ENCODE measurements at regions not wholly inside any gene's neighbourhood (a gene's known extent, or its start where the extent isn't known, plus 50 kb on each side); places are given as distances from the start of the nearest gene placed in this dataset.

DNA sequence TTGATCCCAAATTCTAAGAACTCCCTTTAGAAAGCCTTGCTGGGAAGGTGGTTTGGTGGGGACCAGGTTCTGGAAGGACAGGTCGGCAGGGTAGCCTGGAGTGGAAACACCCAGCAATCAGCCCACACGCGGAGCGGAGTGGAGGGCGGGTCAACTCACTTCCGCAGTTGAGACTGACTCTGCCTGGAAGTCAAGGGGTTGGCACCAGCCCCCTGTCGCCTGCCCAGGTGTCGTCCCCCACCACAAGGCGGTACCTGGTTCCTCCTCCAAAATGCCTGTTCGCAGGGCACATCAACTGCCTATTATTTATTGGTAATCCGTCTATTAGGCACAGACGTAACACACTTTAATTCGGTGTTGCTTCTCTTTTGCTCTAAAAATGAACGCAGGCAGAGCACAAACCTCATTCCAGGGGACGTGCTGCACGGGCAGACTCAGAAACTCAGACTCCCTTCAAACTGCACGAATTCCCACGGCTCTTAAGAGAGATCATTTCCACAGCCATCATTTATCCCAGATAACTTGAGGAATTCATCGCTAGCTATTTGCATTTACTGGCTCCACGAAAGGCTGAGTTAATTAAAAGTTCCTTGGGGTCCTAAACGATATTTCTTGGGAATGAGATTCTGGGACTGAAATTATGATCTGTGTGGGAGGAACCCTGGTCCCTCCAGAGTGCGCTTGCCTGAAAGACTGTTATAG lies 248.2 kb upstream of the PPP2R2D start:
- no peaks in the 10 kb centered on the region for H3K79me1 ChIP-seq (replicated peaks; ENCODE audit: low read length, poor library complexity, severe bottlenecking)
- DNase-seq, result no peak
- no peak overlapping the region for H2BK5ac ChIP-seq (ENCODE audit: low read depth, low read length, poor library complexity, severe bottlenecking)
- no peak overlapping the region for H3K4me3 ChIP-seq (ENCODE audit: insufficient read depth in 1 of 2, low read depth in 1 of 2, low read length in 2 of 2)
- H2AK5ac ChIP-seq (ENCODE audit: low read length, severe bottlenecking), result no peak overlapping the region
- H3K4me2 ChIP-seq (ENCODE audit: low read length, poor library complexity, severe bottlenecking), result no peak overlapping the region
- H3K4ac ChIP-seq (ENCODE audit: low read depth in 1 of 2, low read length in 2 of 2), result no peak overlapping the region
- 73% methylated on average over 22 of the region's 22 CpGs for whole genome bisulfite sequencing
- peaks cover 4% of the 10 kb centered on the region for H3K4me1 ChIP-seq (ENCODE audit: control insufficient read depth, insufficient read depth, low read depth, low read length)
- H2AFZ ChIP-seq (ENCODE audit: low read depth, low read length), result no peak overlapping the region
- peaks cover 0 to 5% of the 10 kb centered on the region in 2 experiments for H3K27me3 ChIP-seq (ENCODE audit: control insufficient read depth in 1 of 2, insufficient read depth in 1 of 2, low read length in 2 of 2)
- no peak overlapping the region for H3K18ac ChIP-seq (ENCODE audit: low read depth in 1 of 2, low read length in 2 of 2)
- H3K9ac ChIP-seq (ENCODE audit: low read length), result no peak overlapping the region
- no peak overlapping the region for H2BK15ac ChIP-seq (ENCODE audit: low read depth, poor library complexity, severe bottlenecking)
- no peak overlapping the region for H2BK12ac ChIP-seq (ENCODE audit: low read length in 2 of 2)
- H3K23ac ChIP-seq (ENCODE audit: low read length in 2 of 2), result no peak overlapping the region
- no peak overlapping the region for H3K27ac ChIP-seq (ENCODE audit: low read length, poor library complexity, severe bottlenecking)
- no peaks in the 10 kb centered on the region for H3K9me3 ChIP-seq (ENCODE audit: control insufficient read depth, low read length)
- no peak overlapping the region for H4K91ac ChIP-seq (ENCODE audit: low read length)
- no peak overlapping the region for H2BK120ac ChIP-seq (ENCODE audit: low read depth, low read length)
- no peak overlapping the region for H4K8ac ChIP-seq (ENCODE audit: low read length)
- H3K36me3 ChIP-seq (ENCODE audit: control insufficient read depth in 1 of 2, insufficient read depth in 2 of 2, low read depth in 1 of 2, low read length in 2 of 2), result no peaks in the 10 kb centered on the region
- no peak overlapping the region for H3K14ac ChIP-seq (ENCODE audit: low read length in 2 of 2)

- no peak overlapping the region for H3K9ac ChIP-seq (ENCODE audit: low read length)
- WGBS, result 90% methylated on average over 13 of the region's 14 CpGs
These were observed 247.7 kb upstream of the PPP2R2D start for GRCh38 chr10:131653140-131653539.

DNA sequence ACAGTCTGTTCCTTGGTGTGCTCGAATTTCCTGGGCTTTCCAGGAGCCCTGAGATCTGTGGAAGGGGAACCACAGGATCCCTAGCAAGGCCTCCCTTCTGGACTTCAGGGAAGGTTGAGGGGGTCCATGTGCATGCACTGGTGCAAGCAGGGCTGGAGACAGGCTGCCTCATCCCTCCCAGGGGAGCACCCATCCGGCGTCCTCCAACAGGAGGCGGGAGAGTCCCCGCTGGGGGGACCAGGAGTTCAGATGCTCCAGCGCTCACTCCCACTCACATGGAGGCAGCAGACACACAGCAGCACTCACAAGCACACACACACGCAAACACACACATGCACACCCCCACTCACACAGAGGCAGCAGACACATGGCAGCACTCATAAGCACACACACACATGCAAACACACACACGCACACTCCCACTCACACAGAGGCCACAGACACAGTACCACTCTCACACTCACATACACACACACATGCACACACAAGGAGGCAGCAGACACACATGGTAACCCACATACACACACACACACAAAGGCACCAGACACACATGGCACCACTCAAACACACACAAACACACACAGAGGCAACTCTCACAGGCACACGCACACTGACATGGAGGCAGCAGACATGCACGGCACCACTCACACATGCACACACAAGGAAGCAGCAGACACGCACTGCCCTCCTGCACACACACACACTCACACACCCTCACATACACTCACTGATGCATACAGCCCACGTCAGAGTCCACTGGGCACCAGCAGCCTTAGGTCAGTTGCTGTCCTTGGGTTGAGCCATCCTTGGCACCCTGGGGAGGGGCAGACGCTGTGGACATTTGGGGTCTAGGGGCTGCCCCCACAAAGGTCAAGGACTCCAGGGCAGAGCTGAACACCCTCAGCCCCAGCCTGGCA lies 247.0 kb upstream of the PPP2R2D start:
- Histone ChIP-seq H3K23ac (ENCODE audit: low read length in 2 of 2) (no peak overlapping the region), H3K9ac (ENCODE audit: low read length) (no peak overlapping the region)
- WGBS, result 88% methylated on average over 13 of the region's 13 CpGs

More at GRCh38 chr10:131653140-131653539, 247.7 kb upstream of the PPP2R2D start:
- Histone ChIP-seq H4K8ac (ENCODE audit: low read length) (no peak overlapping the region), H3K4ac (ENCODE audit: low read depth in 1 of 2, low read length in 2 of 2) (no peak overlapping the region), H3K4me3 (ENCODE audit: insufficient read depth in 1 of 2, low read depth in 1 of 2, low read length in 2 of 2) (no peak overlapping the region), H2BK12ac (ENCODE audit: low read length in 2 of 2) (no peak overlapping the region), H3K79me1 (replicated peaks; ENCODE audit: low read length, poor library complexity, severe bottlenecking) (no peaks in the 10 kb centered on the region), H3K27ac (ENCODE audit: low read length, poor library complexity, severe bottlenecking) (no peak overlapping the region), H3K27me3 (ENCODE audit: control insufficient read depth in 1 of 2, insufficient read depth in 1 of 2, low read length in 2 of 2) (peaks cover 0 to 5% of the 10 kb centered on the region in 2 experiments), H2BK120ac (ENCODE audit: low read depth, low read length) (no peak overlapping the region), H4K91ac (ENCODE audit: low read length) (no peak overlapping the region), H2AK5ac (ENCODE audit: low read length, severe bottlenecking) (no peak overlapping the region), H3K4me2 (ENCODE audit: low read length, poor library complexity, severe bottlenecking) (no peak overlapping the region), H3K4me1 (ENCODE audit: control insufficient read depth, insufficient read depth, low read depth, low read length) (peaks cover 4% of the 10 kb centered on the region), H3K9me3 (ENCODE audit: control insufficient read depth, low read length) (no peaks in the 10 kb centered on the region), H3K14ac (ENCODE audit: low read length in 2 of 2) (no peak overlapping the region), H3K36me3 (ENCODE audit: control insufficient read depth in 1 of 2, insufficient read depth in 2 of 2, low read depth in 1 of 2, low read length in 2 of 2) (no peaks in the 10 kb centered on the region), H2BK15ac (ENCODE audit: low read depth, poor library complexity, severe bottlenecking) (no peak overlapping the region), H3K18ac (ENCODE audit: low read depth in 1 of 2, low read length in 2 of 2) (no peak overlapping the region), H3K23ac (ENCODE audit: low read length in 2 of 2) (no peak overlapping the region), H2BK5ac (ENCODE audit: low read depth, low read length, poor library complexity, severe bottlenecking) (no peak overlapping the region), H2AFZ (ENCODE audit: low read depth, low read length) (no peak overlapping the region)
- no peak for DNase-seq

GRCh38 chr10:131654471-131655087 lies 246.2 kb upstream of the PPP2R2D start:
- no peak overlapping the region for H3K27ac ChIP-seq (ENCODE audit: low read length, poor library complexity, severe bottlenecking)
- no peak overlapping the region for H2BK15ac ChIP-seq (ENCODE audit: low read depth, poor library complexity, severe bottlenecking)
- H2BK120ac ChIP-seq (ENCODE audit: low read depth, low read length), result no peak overlapping the region
- H3K18ac ChIP-seq (ENCODE audit: low read depth in 1 of 2, low read length in 2 of 2), result no peak overlapping the region
- no peaks in the 10 kb centered on the region for H3K79me1 ChIP-seq (replicated peaks; ENCODE audit: low read length, poor library complexity, severe bottlenecking)
- no peak for DNase-seq
- H3K9me3 ChIP-seq (ENCODE audit: control insufficient read depth, low read length), result no peaks in the 10 kb centered on the region
- H3K4me1 ChIP-seq (ENCODE audit: control insufficient read depth, insufficient read depth, low read depth, low read length), result peaks cover 4% of the 10 kb centered on the region
- peaks cover 0 to 5% of the 10 kb centered on the region in 2 experiments for H3K27me3 ChIP-seq (ENCODE audit: control insufficient read depth in 1 of 2, insufficient read depth in 1 of 2, low read length in 2 of 2)
- H3K9ac ChIP-seq (ENCODE audit: low read length), result no peak overlapping the region
- no peak overlapping the region for H4K91ac ChIP-seq (ENCODE audit: low read length)
- H3K4ac ChIP-seq (ENCODE audit: low read depth in 1 of 2, low read length in 2 of 2), result no peak overlapping the region
- H3K4me3 ChIP-seq (ENCODE audit: insufficient read depth in 1 of 2, low read depth in 1 of 2, low read length in 2 of 2), result peak overlapping the region in 1 of 2 experiments; percentile 16
- no peak overlapping the region for H2AK5ac ChIP-seq (ENCODE audit: low read length, severe bottlenecking)
- no peak overlapping the region for H4K8ac ChIP-seq (ENCODE audit: low read length)
- no peak overlapping the region for H3K14ac ChIP-seq (ENCODE audit: low read length in 2 of 2)
- H2AFZ ChIP-seq (ENCODE audit: low read depth, low read length), result no peak overlapping the region
- no peak overlapping the region for H2BK12ac ChIP-seq (ENCODE audit: low read length in 2 of 2)
- H3K36me3 ChIP-seq (ENCODE audit: control insufficient read depth in 1 of 2, insufficient read depth in 2 of 2, low read depth in 1 of 2, low read length in 2 of 2), result no peaks in the 10 kb centered on the region
- 86% methylated on average over 21 of the region's 21 CpGs for WGBS
- no peak overlapping the region for H3K23ac ChIP-seq (ENCODE audit: low read length in 2 of 2)
- no peak overlapping the region for H2BK5ac ChIP-seq (ENCODE audit: low read depth, low read length, poor library complexity, severe bottlenecking)
- no peak overlapping the region for H3K4me2 ChIP-seq (ENCODE audit: low read length, poor library complexity, severe bottlenecking)

More for the DNA sequence above, 247.0 kb upstream of the PPP2R2D start:
- Histone ChIP-seq H2AK5ac (ENCODE audit: low read length, severe bottlenecking) (no peak overlapping the region), H3K4me3 (ENCODE audit: insufficient read depth in 1 of 2, low read depth in 1 of 2, low read length in 2 of 2) (no peak overlapping the region), H2BK5ac (ENCODE audit: low read depth, low read length, poor library complexity, severe bottlenecking) (no peak overlapping the region), H4K91ac (ENCODE audit: low read length) (peak overlapping the region; percentile 7), H2BK12ac (ENCODE audit: low read length in 2 of 2) (no peak overlapping the region), H4K8ac (ENCODE audit: low read length) (no peak overlapping the region), H2BK120ac (ENCODE audit: low read depth, low read length) (no peak overlapping the region), H3K14ac (ENCODE audit: low read length in 2 of 2) (no peak overlapping the region), H3K18ac (ENCODE audit: low read depth in 1 of 2, low read length in 2 of 2) (no peak overlapping the region), H2BK15ac (ENCODE audit: low read depth, poor library complexity, severe bottlenecking) (no peak overlapping the region), H3K4ac (ENCODE audit: low read depth in 1 of 2, low read length in 2 of 2) (no peak overlapping the region), H3K36me3 (ENCODE audit: control insufficient read depth in 1 of 2, insufficient read depth in 2 of 2, low read depth in 1 of 2, low read length in 2 of 2) (no peaks in the 10 kb centered on the region), H3K9me3 (ENCODE audit: control insufficient read depth, low read length) (no peaks in the 10 kb centered on the region), H3K4me1 (ENCODE audit: control insufficient read depth, insufficient read depth, low read depth, low read length) (peaks cover 4% of the 10 kb centered on the region), H3K4me2 (ENCODE audit: low read length, poor library complexity, severe bottlenecking) (no peak overlapping the region), H3K79me1 (replicated peaks; ENCODE audit: low read length, poor library complexity, severe bottlenecking) (no peaks in the 10 kb centered on the region), H2AFZ (ENCODE audit: low read depth, low read length) (no peak overlapping the region), H3K27me3 (ENCODE audit: control insufficient read depth in 1 of 2, insufficient read depth in 1 of 2, low read length in 2 of 2) (peaks cover 0 to 5% of the 10 kb centered on the region in 2 experiments), H3K27ac (ENCODE audit: low read length, poor library complexity, severe bottlenecking) (no peak overlapping the region)
- DNase-seq, result no peak
